HepG2 (cell line): ENCODE measurements at regions not wholly inside any gene's neighbourhood (a gene's known extent, or its start where the extent isn't known, plus 50 kb on each side); places are given as distances from the start of the nearest gene placed in this dataset.

ENCODE experiments used
- ATAC-seq: fragments of 200-7000 bp; cut with Tn5 transposase; 3 replicates; pipeline ENCODE4 v1.9.1; 2020; ENCODE audit warnings: mild to moderate bottlenecking, moderate library complexity
- BruUV-seq: library from RNA; stranded (reverse); fragments of 400-500 nt; replicated peaks from 2 replicates; lab custom pipeline; 2021; lab: Mats Ljungman, UMichigan
- CTCF ChIA-PET: fragments of 300-600 bp; formaldehyde crosslinking; extraction: SDS; loops from one replicate; lab custom pipeline; 2021; ENCODE audit warnings: low total read pairs, inconsistent platforms, low intra/inter-chr PET ratio; lab: Yijun Ruan, JAX
- POLR2A ChIA-PET: fragments of 350-600 bp; sonication (Branson Sonifier 250); formaldehyde crosslinking; loops from one replicate; lab custom pipeline; 2020; ENCODE audit warnings: antibody characterized with exemption, inconsistent platforms; lab: Yijun Ruan, JAX
- DNase-seq: peaks from one replicate; pipeline ENCODE4 v3.0.0-alpha.2; 2015; ENCODE audit warnings: low spot score
- FAIRE-seq: peaks from 3 replicates; lab custom pipeline; 2011; peaks lifted over from hg19 to GRCh38; lab: Jason Lieb, UNC
- H2AFZ ChIP-seq: one replicate; pipeline ENCODE4 v1.6.1; 2011; ENCODE audit warnings: low read length, inconsistent platforms
- H3K27ac ChIP-seq: fragments of 300-600 bp; 3 replicates; pipeline ENCODE4 v1.8.0; 2011; ENCODE audit warnings: mixed run types, mild to moderate bottlenecking, mixed read lengths, low read length, inconsistent platforms; ENCODE audit not compliant: insufficient read depth; ENCODE audit errors: extremely low read length
- H3K27me3 ChIP-seq, 2 experiments: fragments of 200-600 bp in 1 of 2; 2 replicates in 1 of 2; 3 replicates in 1 of 2; pipeline versions ENCODE4 v1.6.0 to v1.8.0; 2011; ENCODE audit warnings: low read length in 2 of 2, mild to moderate bottlenecking in 2 of 2, moderate library complexity in 2 of 2, inconsistent platforms in 1 of 2; ENCODE audit not compliant: insufficient read depth in 2 of 2, control insufficient read depth in 1 of 2
- H3K36me3 ChIP-seq, 2 experiments: fragments of 200-600 bp in 1 of 2; replicated peaks in 1 of 2; 2 replicates in 1 of 2; 3 replicates in 1 of 2; pipeline versions ENCODE4 v1.5.1 to v1.8.0; 2011; ENCODE audit warnings: low read length in 2 of 2, inconsistent platforms in 1 of 2; ENCODE audit not compliant: insufficient read depth in 2 of 2, control insufficient read depth in 1 of 2
- H3K4me1 ChIP-seq: 2 replicates; pipeline ENCODE4 v1.5.1; 2012; ENCODE audit warnings: low read length, inconsistent platforms; ENCODE audit not compliant: insufficient read depth
- H3K4me2 ChIP-seq: 2 replicates; pipeline ENCODE4 v1.6.0; 2011; ENCODE audit warnings: low read depth, low read length, inconsistent platforms
- H3K4me3 ChIP-seq, 3 experiments: fragments of 200-600 bp in 1 of 3; sonication (generic), shearing (Covaris generic) in 1 of 3; replicated peaks in 1 of 3; 2 replicates each; pipeline ENCODE4 v1.5.1; 2011 to 2016; ENCODE audit warnings: low read length in 3 of 3, inconsistent platforms in 2 of 3, low read depth in 2 of 3, mild to moderate bottlenecking in 2 of 3, control low read depth in 1 of 3, mixed read lengths in 1 of 3; ENCODE audit not compliant: insufficient read depth in 1 of 3
- H3K79me2 ChIP-seq: one replicate; pipeline ENCODE4 v1.6.1; 2011; ENCODE audit warnings: low read length, inconsistent platforms; ENCODE audit not compliant: insufficient read depth
- H3K9ac ChIP-seq: 2 replicates; pipeline ENCODE4 v1.6.0; 2011; ENCODE audit warnings: mild to moderate bottlenecking, low read depth, low read length, inconsistent platforms; ENCODE audit not compliant: insufficient read depth
- H3K9me3 ChIP-seq: 2 replicates; pipeline ENCODE4 v1.5.1; 2012; ENCODE audit warnings: mild to moderate bottlenecking, low read length
- H4K20me1 ChIP-seq: 2 replicates; pipeline ENCODE4 v1.6.0; 2011; ENCODE audit warnings: inconsistent platforms, mild to moderate bottlenecking, low read length, moderate library complexity; ENCODE audit not compliant: insufficient read depth
- BRCA1 ChIP-seq: sonication (generic); formaldehyde crosslinking; IDR thresholded peaks from 2 replicates; pipeline ENCODE4 v1.4.0; 2020; ENCODE audit warnings: missing genetic modification reagents
- IKZF5 ChIP-seq: IDR thresholded peaks from 2 replicates; pipeline ENCODE4 v1.6.1; 2018; ENCODE audit warnings: missing genetic modification reagents, mild to moderate bottlenecking, missing compliant biosample characterization
- NKX3-1 ChIP-seq: sonication (generic); formaldehyde crosslinking; IDR thresholded peaks from 2 replicates; pipeline ENCODE4 v1.5.0; 2020; ENCODE audit warnings: missing genetic modification reagents
- PATZ1 ChIP-seq: sonication (generic); formaldehyde crosslinking; IDR thresholded peaks from 2 replicates; pipeline ENCODE4 v1.4.0; 2020; ENCODE audit warnings: missing genetic modification reagents
- SETDB1 ChIP-seq: sonication (generic); formaldehyde crosslinking; IDR thresholded peaks from 2 replicates; pipeline ENCODE4 v1.5.1; 2020; ENCODE audit warnings: missing genetic modification reagents, mild to moderate bottlenecking, borderline replicate concordance
- SIX1 ChIP-seq: sonication (generic); formaldehyde crosslinking; IDR thresholded peaks from 2 replicates; pipeline ENCODE4 v1.4.0; 2020; ENCODE audit warnings: missing genetic modification reagents, borderline replicate concordance
- TFDP2 ChIP-seq: sonication (generic); formaldehyde crosslinking; IDR thresholded peaks from 2 replicates; pipeline ENCODE4 v1.4.0; 2020; ENCODE audit warnings: missing genetic modification reagents
- ZBTB38 ChIP-seq: sonication (generic); formaldehyde crosslinking; IDR thresholded peaks from 2 replicates; pipeline ENCODE4 v1.5.1; 2020; ENCODE audit warnings: mild to moderate bottlenecking, missing genetic modification reagents
- ZFP1 ChIP-seq: IDR thresholded peaks from 2 replicates; pipeline ENCODE4 v1.6.1; 2016
- ZNF225 ChIP-seq: sonication (generic); formaldehyde crosslinking; IDR thresholded peaks from 2 replicates; pipeline ENCODE4 v1.4.0; 2020; ENCODE audit warnings: mild to moderate bottlenecking, missing genetic modification reagents
- ZNF503 ChIP-seq: sonication (generic); formaldehyde crosslinking; IDR thresholded peaks from 2 replicates; pipeline ENCODE4 v1.4.0; 2020; ENCODE audit warnings: missing genetic modification reagents
- ZNF589 ChIP-seq: sonication (generic); formaldehyde crosslinking; conservative IDR thresholded peaks from 2 replicates; pipeline ENCODE4 v1.8.0; 2022; ENCODE audit warnings: mild to moderate bottlenecking, moderate library complexity, missing genetic modification reagents
- ZNF605 ChIP-seq: sonication (generic); formaldehyde crosslinking; IDR thresholded peaks from 2 replicates; pipeline ENCODE4 v1.8.0; 2022; ENCODE audit warnings: mild to moderate bottlenecking, missing genetic modification reagents
- ZNF710 ChIP-seq: sonication (generic); formaldehyde crosslinking; IDR thresholded peaks from 2 replicates; pipeline ENCODE4 v1.5.0; 2020; ENCODE audit warnings: mild to moderate bottlenecking, missing genetic modification reagents, borderline replicate concordance
- ZNF772 ChIP-seq: sonication (generic); formaldehyde crosslinking; IDR thresholded peaks from 2 replicates; pipeline ENCODE4 v1.5.0; 2020; ENCODE audit warnings: mild to moderate bottlenecking, missing genetic modification reagents
- ZSCAN20 ChIP-seq: sonication (generic); formaldehyde crosslinking; IDR thresholded peaks from 2 replicates; pipeline ENCODE4 v1.4.0; 2020; ENCODE audit warnings: missing genetic modification reagents, mild to moderate bottlenecking, borderline replicate concordance
- ZSCAN25 ChIP-seq: sonication (generic); formaldehyde crosslinking; IDR thresholded peaks from 2 replicates; pipeline ENCODE4 v1.8.0; 2022; ENCODE audit warnings: mild to moderate bottlenecking, missing genetic modification reagents
- WGBS: methylation state at CpG from one replicate; pipeline ENCODE4 v1.1.6; 2017; ENCODE audit warnings: low lambda C conversion rate; 5-methylcytosine and 5-hydroxymethylcytosine counted together
- in situ Hi-C: cut with HindIII; loops from 2 replicates; pipeline ENCODE4 v1.10.0; 2017; ENCODE audit warnings: low pct_unique_long_range_greater_than_20kb; ENCODE audit not compliant: extremely low pct_ligation_motif_present
- intact Hi-C: fragments of 100-400 bp; cut with micrococcal nuclease; formaldehyde crosslinking; loops from one replicate; pipeline ENCODE4 v1.10.0; 2022; ENCODE audit not compliant: unreplicated experiment

GRCh38 chr3:68666429-68667136, 265.8 kb downstream of the TAFA4 start:
- DNase-seq, result no peak
- no peaks in the 10 kb centered on the region for H3K27me3 ChIP-seq
- H3K27ac ChIP-seq, result no peak overlapping the region
- no peak for ATAC-seq
- no peaks in the 10 kb centered on the region for H3K4me1 ChIP-seq
- no peaks in the 10 kb centered on the region for H3K36me3 ChIP-seq
- H3K9me3 ChIP-seq, result no peaks in the 10 kb centered on the region
- BruUV-seq, result no TSS peak
- H2AFZ ChIP-seq, result no peak overlapping the region
- no peaks in the 10 kb centered on the region for H3K79me2 ChIP-seq
- FAIRE-seq, result no peak
- H3K4me3 ChIP-seq, result no peak overlapping the region
- H3K4me2 ChIP-seq, result no peak overlapping the region
- H3K9ac ChIP-seq, result no peak overlapping the region
- WGBS, result 48% methylated on average over 4 of the region's 4 CpGs
- ChIA-PET POLR2A (no interaction called here), CTCF (no interaction called here)
- intact Hi-C loops, result loop anchor here (5.0 kb wide), 1 partner anchor 849 kb away; no protein-coding TSS in a partner anchor
- in situ Hi-C loops, result no loop called here
- no peaks in the 10 kb centered on the region for H4K20me1 ChIP-seq
- TF ChIP-seq ZNF589 (CRISPR knock-in tag) (no peak), ZNF710 (no peak), ZSCAN25 (no peak), IKZF5 (CRISPR knock-in tag) (no peak), PATZ1 (no peak), ZFP1 (CRISPR knock-in tag) (no peak), ZNF605 (no peak), ZNF225 (no peak), ZNF772 (no peak), TFDP2 (CRISPR knock-in tag) (no peak), ZSCAN20 (CRISPR knock-in tag) (no peak), NKX3-1 (CRISPR knock-in tag) (no peak), ZBTB38 (CRISPR knock-in tag) (no peak), ZNF503 (CRISPR knock-in tag) (no peak), BRCA1 (CRISPR knock-in tag) (no peak), SIX1 (CRISPR knock-in tag) (no peak), SETDB1 (CRISPR knock-in tag) (no peak)
